ENCODE measurements at regions not wholly inside any gene's neighbourhood (a gene's known extent, or its start where the extent isn't known, plus 50 kb on each side); places are given as distances from the start of the nearest gene placed in this dataset.
"Not testable (repeated sequence)": the region's sequence is repeated elsewhere in the genome, so short reads cannot be mapped to it uniquely, and the experiment has no call there.

- DNase-seq, result no peak
Observed at GRCh38 chr4:10806953-10807645, 122.5 kb upstream of the CLNK start.

GRCh38 chr4:10803713-10804343 lies 119.3 kb upstream of the CLNK start:
- no peak for DNase-seq

- DNase-seq, result no peak
Observed at GRCh38 chr4:10787365-10787764, 102.8 kb upstream of the CLNK start.

GRCh38 chr4:10784621-10785020 lies 100.1 kb upstream of the CLNK start:
- DNase-seq, result no peak

- DNase-seq, result peak; percentile 24
Observed at GRCh38 chr4:10783351-10783750, 98.8 kb upstream of the CLNK start.

GRCh38 chr4:10781805-10782204 lies 97.2 kb upstream of the CLNK start:
- DNase-seq, result no peak

- DNase-seq, result not testable (repeated sequence)
Observed at GRCh38 chr4:10780803-10781202, 96.2 kb upstream of the CLNK start.

- DNase-seq, result not testable (repeated sequence)
Observed at GRCh38 chr4:10775132-10775531, 90.6 kb upstream of the CLNK start.

- no peak for DNase-seq
Observed at GRCh38 chr4:10773656-10774055, 89.1 kb upstream of the CLNK start.

- DNase-seq, result no peak
Observed at GRCh38 chr4:10773010-10773409, 88.4 kb upstream of the CLNK start.

- DNase-seq, result no peak
Observed at GRCh38 chr4:10765386-10765785, 80.8 kb upstream of the CLNK start.

- DNase-seq, result peak; percentile 39
Observed at GRCh38 chr4:10762561-10762960, 78.0 kb upstream of the CLNK start.

- DNase-seq, result no peak
Observed at GRCh38 chr4:10761903-10762302, 77.3 kb upstream of the CLNK start.

- no peak for DNase-seq
Observed at GRCh38 chr4:10760086-10760485, 75.5 kb upstream of the CLNK start.

- DNase-seq, result no peak
Observed at GRCh38 chr4:10758906-10759305, 74.3 kb upstream of the CLNK start.

GRCh38 chr4:10753856-10754402 lies 69.4 kb upstream of the CLNK start:
- no peak for DNase-seq

GRCh38 chr4:10753336-10753735 lies 68.8 kb upstream of the CLNK start:
- no peak for DNase-seq

GRCh38 chr4:10750714-10751113 lies 66.1 kb upstream of the CLNK start:
- DNase-seq, result no peak

- DNase-seq, result no peak
Observed at GRCh38 chr4:10747186-10747585, 62.6 kb upstream of the CLNK start.

- DNase-seq, result no peak
Observed at GRCh38 chr4:10746371-10747171, 62.0 kb upstream of the CLNK start.

GRCh38 chr4:10743357-10743756 lies 58.8 kb upstream of the CLNK start:
- no peak for DNase-seq

- DNase-seq, result no peak
Observed at GRCh38 chr4:10741961-10742699, 57.6 kb upstream of the CLNK start.
